GM23248 (cell line): ENCODE measurements at regions not wholly inside any gene's neighbourhood (a gene's known extent, or its start where the extent isn't known, plus 50 kb on each side); places are given as distances from the start of the nearest gene placed in this dataset.

Experiments used
- EZH2 ChIP-seq: fragments of 200-600 bp; sonication (generic); IDR thresholded peaks from 2 replicates; pipeline ENCODE4 v1.6.1; 2018; ENCODE audit warnings: antibody characterized with exemption, mild to moderate bottlenecking; ENCODE audit not compliant: insufficient read depth, poor library complexity, severe bottlenecking
- EZH2phosphoT487 ChIP-seq: fragments of 200-600 bp; sonication (generic); IDR thresholded peaks from 2 replicates; pipeline ENCODE4 v1.6.1; 2018; ENCODE audit warnings: antibody characterized with exemption, moderate library complexity, mild to moderate bottlenecking, low read depth; ENCODE audit not compliant: insufficient read depth

DNA sequence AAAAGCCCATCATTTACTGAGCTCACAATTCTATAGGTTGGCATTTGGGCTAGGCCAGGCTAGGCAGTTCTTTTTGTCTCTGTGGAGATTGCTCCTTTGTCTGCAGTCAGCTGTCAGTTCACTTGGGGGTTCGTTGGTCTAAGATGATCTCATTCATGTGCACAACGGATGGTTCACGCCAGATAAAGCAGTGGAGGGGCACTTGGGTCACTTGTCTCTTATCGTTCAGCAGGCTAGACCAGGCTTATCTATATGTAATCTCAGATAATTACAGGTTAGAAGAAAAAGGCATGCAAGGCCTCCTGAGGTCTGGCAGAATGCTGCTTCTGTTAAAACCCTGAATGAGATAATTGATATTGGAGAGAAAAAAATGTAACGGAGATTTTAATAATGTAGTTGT lies 119.0 kb upstream of the ATP2B1 start:
- TF ChIP-seq EZH2phosphoT487 (no peak), EZH2 (no peak)
